H9 (cell line): ENCODE measurements at regions not wholly inside any gene's neighbourhood (a gene's known extent, or its start where the extent isn't known, plus 50 kb on each side); places are given as distances from the start of the nearest gene placed in this dataset.

Source experiments
- DNase-seq: peaks from one replicate; pipeline ENCODE4 v3.0.0-alpha.2; 2017
- H2AFZ ChIP-seq: one replicate; pipeline ENCODE4 v1.6.1; 2013; ENCODE audit warnings: mild to moderate bottlenecking, low read length, control low read depth, moderate library complexity
- H2AK5ac ChIP-seq: 2 replicates; pipeline ENCODE4 v1.6.1; 2013; ENCODE audit warnings: low read length, control low read depth, mixed read lengths; ENCODE audit not compliant: insufficient read length
- H2BK120ac ChIP-seq: one replicate; pipeline ENCODE4 v1.6.1; 2013; ENCODE audit warnings: low read depth, mild to moderate bottlenecking, low read length, control low read depth, inconsistent platforms; ENCODE audit not compliant: poor library complexity, severe bottlenecking
- H2BK12ac ChIP-seq: 2 replicates; pipeline ENCODE4 v1.6.1; 2013; ENCODE audit warnings: low read length, control low read depth, mixed read lengths, low read depth; ENCODE audit not compliant: insufficient read length
- H2BK15ac ChIP-seq: 2 replicates; pipeline ENCODE4 v1.6.1; 2013; ENCODE audit warnings: low read depth, low read length, control low read depth
- H2BK20ac ChIP-seq: one replicate; pipeline ENCODE4 v1.6.1; 2013; ENCODE audit warnings: low read depth, mild to moderate bottlenecking, low read length, control low read depth, inconsistent platforms; ENCODE audit not compliant: poor library complexity, severe bottlenecking
- H2BK5ac ChIP-seq: 2 replicates; pipeline ENCODE4 v1.6.1; 2013; ENCODE audit warnings: low read length, control low read depth, mixed read lengths; ENCODE audit not compliant: insufficient read length
- H3K14ac ChIP-seq: 2 replicates; pipeline ENCODE4 v1.6.1; 2013; ENCODE audit warnings: low read length, control low read depth; ENCODE audit not compliant: insufficient read depth
- H3K18ac ChIP-seq: 2 replicates; pipeline ENCODE4 v1.6.1; 2013; ENCODE audit warnings: low read depth, mild to moderate bottlenecking, mixed read lengths, low read length, control low read depth; ENCODE audit not compliant: insufficient read length
- H3K23ac ChIP-seq: 2 replicates; pipeline ENCODE4 v1.6.1; 2013; ENCODE audit warnings: low read length, control low read depth, mixed read lengths, low read depth; ENCODE audit not compliant: insufficient read length
- H3K23me2 ChIP-seq: 2 replicates; pipeline ENCODE4 v1.6.1; 2013; ENCODE audit warnings: low read depth, mild to moderate bottlenecking, mixed read lengths, low read length, control low read depth; ENCODE audit not compliant: insufficient read length, poor library complexity, severe bottlenecking
- H3K27ac ChIP-seq: 2 replicates; pipeline ENCODE4 v1.5.1; 2013; ENCODE audit warnings: low read length, control low read depth, mixed read lengths, low read depth; ENCODE audit not compliant: insufficient read length
- H3K27me3 ChIP-seq: 2 replicates; pipeline ENCODE4 v1.6.1; 2013; ENCODE audit warnings: low read length, control low read depth, inconsistent platforms; ENCODE audit not compliant: insufficient read depth
- H3K4ac ChIP-seq: 2 replicates; pipeline ENCODE4 v1.6.1; 2013; ENCODE audit warnings: low read depth, mild to moderate bottlenecking, control low read depth, inconsistent platforms, low read length, moderate library complexity
- H3K4me1 ChIP-seq: 2 replicates; pipeline ENCODE4 v1.6.1; 2013; ENCODE audit warnings: low read length, control low read depth, inconsistent platforms; ENCODE audit not compliant: insufficient read depth
- H3K4me2 ChIP-seq: 2 replicates; pipeline ENCODE4 v1.6.1; 2013; ENCODE audit warnings: low read length, control low read depth, mixed read lengths; ENCODE audit not compliant: insufficient read length, insufficient read depth
- H3K56ac ChIP-seq: 2 replicates; pipeline ENCODE4 v1.6.1; 2013; ENCODE audit warnings: low read depth, mild to moderate bottlenecking, mixed read lengths, low read length, control low read depth; ENCODE audit not compliant: insufficient read length
- H3K79me1 ChIP-seq: 2 replicates; pipeline ENCODE4 v1.6.1; 2013; ENCODE audit warnings: low read depth, mild to moderate bottlenecking, moderate library complexity, low read length, control low read depth, inconsistent platforms; ENCODE audit not compliant: insufficient read depth, poor library complexity, severe bottlenecking
- H3K79me2 ChIP-seq: 2 replicates; pipeline ENCODE4 v1.6.1; 2013; ENCODE audit warnings: low read length, control low read depth, inconsistent platforms; ENCODE audit not compliant: insufficient read depth
- H3K9ac ChIP-seq: 2 replicates; pipeline ENCODE4 v1.6.1; 2013; ENCODE audit warnings: low read length, control low read depth, mixed read lengths; ENCODE audit not compliant: insufficient read length; ENCODE audit errors: extremely low read depth
- H3K9me3 ChIP-seq: one replicate; pipeline ENCODE4 v1.6.1; 2013; ENCODE audit warnings: low read depth, low read length, inconsistent platforms; ENCODE audit not compliant: control insufficient read depth
- H3T11ph ChIP-seq: one replicate; pipeline ENCODE4 v1.6.1; 2013; ENCODE audit warnings: mild to moderate bottlenecking, low read length, control low read depth, inconsistent platforms
- H4K20me1 ChIP-seq: one replicate; pipeline ENCODE4 v1.6.1; 2013; ENCODE audit not compliant: control insufficient read depth, insufficient read length, insufficient read depth
- H4K5ac ChIP-seq: 2 replicates; pipeline ENCODE4 v1.6.1; 2013; ENCODE audit warnings: low read depth, mild to moderate bottlenecking, mixed read lengths, low read length, control low read depth; ENCODE audit not compliant: insufficient read length
- H4K8ac ChIP-seq: replicated peaks from 2 replicates; pipeline ENCODE4 v1.6.1; 2013; ENCODE audit warnings: low read length, control low read depth, mixed read lengths, low read depth; ENCODE audit not compliant: insufficient read length
- H4K91ac ChIP-seq: 2 replicates; pipeline ENCODE4 v1.6.1; 2013; ENCODE audit warnings: low read depth, mild to moderate bottlenecking, moderate library complexity, mixed read lengths, low read length, control low read depth; ENCODE audit not compliant: insufficient read length
- H3K27ac Mint-ChIP-seq, 3 experiments: 2 replicates in 2 of 3; 3 replicates in 1 of 3; pipeline ENCODE4 v1.8.0; 2020 to 2021; ENCODE audit warnings: mixed read lengths in 3 of 3, mild to moderate bottlenecking in 1 of 3, moderate library complexity in 1 of 3
- H3K27me3 Mint-ChIP-seq: 2 replicates; pipeline ENCODE4 v1.8.0; 2021; ENCODE audit warnings: low read depth, mild to moderate bottlenecking, moderate library complexity, mixed read lengths
- H3K36me3 Mint-ChIP-seq, 3 experiments: 2 replicates in 2 of 3; 3 replicates in 1 of 3; pipeline ENCODE4 v1.8.0; 2020 to 2021; ENCODE audit warnings: low read depth in 3 of 3, mixed read lengths in 3 of 3; ENCODE audit not compliant: insufficient read depth in 1 of 3
- H3K4me1 Mint-ChIP-seq, 2 experiments: 2 replicates each; pipeline ENCODE4 v1.8.0; 2020; ENCODE audit warnings: mixed read lengths in 2 of 2
- H3K4me3 Mint-ChIP-seq, 2 experiments: 2 replicates in 1 of 2; 3 replicates in 1 of 2; pipeline ENCODE4 v1.8.0; 2020 to 2021; ENCODE audit warnings: mild to moderate bottlenecking in 2 of 2, mixed read lengths in 2 of 2, moderate library complexity in 1 of 2
- H3K9me3 Mint-ChIP-seq, 2 experiments: 2 replicates in 1 of 2; 3 replicates in 1 of 2; pipeline ENCODE4 v1.8.0; 2020; ENCODE audit warnings: mild to moderate bottlenecking in 2 of 2, mixed read lengths in 2 of 2, moderate library complexity in 1 of 2
- WGBS: extraction: QIAGEN DNeasy Blood & Tissue Kit; methylation state at CpG from one replicate; pipeline ENCODE4 v1.1.7; 2013; ENCODE audit warnings: missing lambda C conversion rate, low lambda C conversion rate, mixed read lengths; ENCODE audit not compliant: insufficient read length; ENCODE audit errors: extremely low coverage; 5-methylcytosine and 5-hydroxymethylcytosine counted together
- TF ChIP-seq, protein P1 (sequence below): fragments of 200-600 bp; sonication (generic); conservative IDR thresholded peaks from 3 replicates; pipeline ENCODE4 v1.8.0; 2021; ENCODE audit warnings: antibody characterized with exemption, mild to moderate bottlenecking

DNA sequence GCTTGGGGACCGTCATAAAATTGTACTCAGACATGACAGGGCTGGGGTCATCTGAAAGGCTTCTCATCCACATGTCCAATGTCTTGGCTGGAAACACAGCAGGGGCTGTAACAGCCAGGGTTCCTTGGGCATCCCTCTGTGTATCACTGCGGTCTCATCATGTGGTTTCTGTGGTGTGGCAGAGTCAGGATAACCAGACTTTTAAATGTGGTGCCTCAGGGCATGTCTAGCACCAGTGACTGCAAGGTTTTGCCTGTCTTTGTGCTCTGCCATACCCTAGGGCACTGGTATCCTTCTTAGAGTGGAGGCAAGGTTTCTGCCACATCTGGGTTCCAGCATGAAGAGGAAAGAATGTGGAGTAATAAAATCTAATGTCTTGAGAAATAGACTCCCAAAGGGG lies 124.2 kb downstream of the PLEKHG1 start:
- H3K4me3 Mint-ChIP-seq = no peak overlapping the region

More for the DNA sequence above, 124.2 kb downstream of the PLEKHG1 start:
- no peak overlapping the region for H3K27ac ChIP-seq
- H3T11ph ChIP-seq = no peak overlapping the region
- no peak overlapping the region for H2BK15ac ChIP-seq
- TF ChIP-seq, protein P1, sequence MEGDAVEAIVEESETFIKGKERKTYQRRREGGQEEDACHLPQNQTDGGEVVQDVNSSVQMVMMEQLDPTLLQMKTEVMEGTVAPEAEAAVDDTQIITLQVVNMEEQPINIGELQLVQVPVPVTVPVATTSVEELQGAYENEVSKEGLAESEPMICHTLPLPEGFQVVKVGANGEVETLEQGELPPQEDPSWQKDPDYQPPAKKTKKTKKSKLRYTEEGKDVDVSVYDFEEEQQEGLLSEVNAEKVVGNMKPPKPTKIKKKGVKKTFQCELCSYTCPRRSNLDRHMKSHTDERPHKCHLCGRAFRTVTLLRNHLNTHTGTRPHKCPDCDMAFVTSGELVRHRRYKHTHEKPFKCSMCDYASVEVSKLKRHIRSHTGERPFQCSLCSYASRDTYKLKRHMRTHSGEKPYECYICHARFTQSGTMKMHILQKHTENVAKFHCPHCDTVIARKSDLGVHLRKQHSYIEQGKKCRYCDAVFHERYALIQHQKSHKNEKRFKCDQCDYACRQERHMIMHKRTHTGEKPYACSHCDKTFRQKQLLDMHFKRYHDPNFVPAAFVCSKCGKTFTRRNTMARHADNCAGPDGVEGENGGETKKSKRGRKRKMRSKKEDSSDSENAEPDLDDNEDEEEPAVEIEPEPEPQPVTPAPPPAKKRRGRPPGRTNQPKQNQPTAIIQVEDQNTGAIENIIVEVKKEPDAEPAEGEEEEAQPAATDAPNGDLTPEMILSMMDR = no peak
- H3K79me1 ChIP-seq = no peaks in the 10 kb centered on the region
- no peak overlapping the region for H3K56ac ChIP-seq
- no peak overlapping the region for H4K91ac ChIP-seq
- H3K36me3 Mint-ChIP-seq = no peaks in the 10 kb centered on the region
- no peak overlapping the region for H3K14ac ChIP-seq
- WGBS = no CpG with 5 or more reads among the region's 2 CpGs
- H3K9me3 Mint-ChIP-seq = no peaks in the 10 kb centered on the region
- H2BK12ac ChIP-seq = no peak overlapping the region
- no peak overlapping the region for H3K9ac ChIP-seq
- no peaks in the 10 kb centered on the region for H3K27me3 ChIP-seq
- H3K9me3 ChIP-seq = no peaks in the 10 kb centered on the region
- no peak overlapping the region for H3K18ac ChIP-seq
- H3K27me3 Mint-ChIP-seq = no peaks in the 10 kb centered on the region; the same call in 1 of the 2 replicates
- peak overlapping the region in 1 of 3 experiments; percentile 30; a peak in 1 of 7 replicates for H3K27ac Mint-ChIP-seq
- no peak overlapping the region for H2AK5ac ChIP-seq
- no peak overlapping the region for H2BK120ac ChIP-seq
- no peak overlapping the region for H2AFZ ChIP-seq
- H3K4me1 ChIP-seq = peaks cover 9% of the 10 kb centered on the region; the same call in 1 of the 2 replicates
- no peaks in the 10 kb centered on the region for H4K20me1 ChIP-seq
- no peak overlapping the region for H4K5ac ChIP-seq
- H3K23me2 ChIP-seq = no peaks in the 10 kb centered on the region
- no peak overlapping the region for H2BK20ac ChIP-seq
- H3K4me2 ChIP-seq = no peak overlapping the region
- DNase-seq = no peak
- H4K8ac ChIP-seq = no peak overlapping the region
- no peak overlapping the region for H3K23ac ChIP-seq
- peaks cover 12 to 15% of the 10 kb centered on the region in 2 experiments for H3K4me1 Mint-ChIP-seq
- no peaks in the 10 kb centered on the region for H3K79me2 ChIP-seq
- H2BK5ac ChIP-seq = no peak overlapping the region
- H3K4ac ChIP-seq = no peak overlapping the region
